ENCODE measurements at regions not wholly inside any gene's neighbourhood (a gene's known extent, or its start where the extent isn't known, plus 50 kb on each side); places are given as distances from the start of the nearest gene placed in this dataset.

DNA sequence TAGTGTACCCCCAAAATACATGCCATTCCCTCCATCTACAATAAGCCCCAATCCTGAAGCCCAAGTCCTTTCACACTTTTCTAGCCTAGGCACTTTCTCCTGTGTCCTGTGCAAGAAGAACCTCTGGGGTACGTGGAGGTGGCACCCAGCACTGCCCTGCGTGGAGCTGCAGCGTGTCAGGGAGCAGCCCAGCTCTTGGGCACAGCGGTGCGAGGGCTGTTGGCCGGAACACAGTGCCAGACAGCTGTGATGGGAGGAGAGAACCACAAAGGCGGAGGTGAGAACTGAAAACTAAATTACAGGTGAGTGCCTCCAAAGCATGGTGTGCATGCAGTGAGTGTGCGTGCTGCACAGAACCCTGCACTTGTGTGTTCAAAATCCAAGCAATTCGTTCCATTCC lies 621.3 kb upstream of the ADARB2 start:
- TF ChIP-seq, protein P1, sequence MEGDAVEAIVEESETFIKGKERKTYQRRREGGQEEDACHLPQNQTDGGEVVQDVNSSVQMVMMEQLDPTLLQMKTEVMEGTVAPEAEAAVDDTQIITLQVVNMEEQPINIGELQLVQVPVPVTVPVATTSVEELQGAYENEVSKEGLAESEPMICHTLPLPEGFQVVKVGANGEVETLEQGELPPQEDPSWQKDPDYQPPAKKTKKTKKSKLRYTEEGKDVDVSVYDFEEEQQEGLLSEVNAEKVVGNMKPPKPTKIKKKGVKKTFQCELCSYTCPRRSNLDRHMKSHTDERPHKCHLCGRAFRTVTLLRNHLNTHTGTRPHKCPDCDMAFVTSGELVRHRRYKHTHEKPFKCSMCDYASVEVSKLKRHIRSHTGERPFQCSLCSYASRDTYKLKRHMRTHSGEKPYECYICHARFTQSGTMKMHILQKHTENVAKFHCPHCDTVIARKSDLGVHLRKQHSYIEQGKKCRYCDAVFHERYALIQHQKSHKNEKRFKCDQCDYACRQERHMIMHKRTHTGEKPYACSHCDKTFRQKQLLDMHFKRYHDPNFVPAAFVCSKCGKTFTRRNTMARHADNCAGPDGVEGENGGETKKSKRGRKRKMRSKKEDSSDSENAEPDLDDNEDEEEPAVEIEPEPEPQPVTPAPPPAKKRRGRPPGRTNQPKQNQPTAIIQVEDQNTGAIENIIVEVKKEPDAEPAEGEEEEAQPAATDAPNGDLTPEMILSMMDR (IDR thresholded peaks at IDR 0.05), result no peak
- no peak for TF ChIP-seq POLR2A (IDR thresholded peaks at IDR 0.05)

Data from sigmoid colon (tissue), 3 donors.